Body of pancreas (tissue), 4 donors: ENCODE measurements at regions not wholly inside any gene's neighbourhood (a gene's known extent, or its start where the extent isn't known, plus 50 kb on each side); places are given as distances from the start of the nearest gene placed in this dataset.

Experiments
- ATAC-seq: fragments of 150-250 bp; one replicate; pipeline ENCODE4 v1.9.1; 2016
- DNase-seq, 4 donors: peaks; one replicate each; pipeline ENCODE4 v3.0.0-alpha.2; 2019
- H3K27ac ChIP-seq, 4 donors: fragments of 200-600 bp; sonication (generic); 1 replicate in 3 of 4; 2 replicates in 1 of 4; pipeline versions ENCODE4 v1.5.1 to v1.6.1; 2016 to 2019; ENCODE audit warnings: mild to moderate bottlenecking in 1 of 4, mixed read lengths in 1 of 4, moderate library complexity in 1 of 4
- H3K27me3 ChIP-seq, 2 donors: fragments of 200-600 bp; sonication (generic); one replicate each; pipeline ENCODE4 v1.6.0; 2016; ENCODE audit warnings: mild to moderate bottlenecking in 1 of 2
- H3K36me3 ChIP-seq, 2 donors: fragments of 200-600 bp; sonication (generic); replicated peaks in 1 of 2; 2 replicates each; pipeline ENCODE4 v1.5.1; 2016; ENCODE audit warnings: low read depth in 2 of 2; ENCODE audit not compliant: insufficient read depth in 1 of 2
- H3K4me1 ChIP-seq: fragments of 200-600 bp; sonication (generic); one replicate; pipeline ENCODE4 v1.6.0; 2016
- H3K4me3 ChIP-seq, 2 donors: fragments of 200-600 bp; sonication (generic); 1 replicate in 1 of 2; 2 replicates in 1 of 2; pipeline ENCODE4 v1.5.1; 2016 to 2019
- H3K9me3 ChIP-seq, 3 donors: fragments of 200-600 bp; sonication (generic); 1 replicate in 2 of 3; 2 replicates in 1 of 3; pipeline ENCODE4 v1.5.1; 2016
- POLR2A ChIP-seq, 3 donors: fragments of 450-650 bp; IDR thresholded peaks; one replicate each; pipeline ENCODE4 v1.6.1; 2016; ENCODE audit warnings: antibody characterized with exemption in 3 of 3, mild to moderate bottlenecking in 2 of 3
- WGBS, 2 donors: methylation state at CpG; one replicate each; pipeline ENCODE4 v1.1.5; 2017; 5-methylcytosine and 5-hydroxymethylcytosine counted together
- intact Hi-C: fragments of 100-400 bp; cut with DNase I; formaldehyde crosslinking; loops from one replicate; pipeline ENCODE4 v1.15.1; 2023
- TF ChIP-seq, protein P1 (sequence below), 7 experiments: fragments of 450-650 bp in 4 of 7; fragments of 200-600 bp in 3 of 7; sonication (generic) in 3 of 7; IDR thresholded peaks; one replicate each; pipeline ENCODE4 v1.5.1; 2016 to 2019; ENCODE audit warnings: antibody characterized with exemption in 7 of 7

DNA sequence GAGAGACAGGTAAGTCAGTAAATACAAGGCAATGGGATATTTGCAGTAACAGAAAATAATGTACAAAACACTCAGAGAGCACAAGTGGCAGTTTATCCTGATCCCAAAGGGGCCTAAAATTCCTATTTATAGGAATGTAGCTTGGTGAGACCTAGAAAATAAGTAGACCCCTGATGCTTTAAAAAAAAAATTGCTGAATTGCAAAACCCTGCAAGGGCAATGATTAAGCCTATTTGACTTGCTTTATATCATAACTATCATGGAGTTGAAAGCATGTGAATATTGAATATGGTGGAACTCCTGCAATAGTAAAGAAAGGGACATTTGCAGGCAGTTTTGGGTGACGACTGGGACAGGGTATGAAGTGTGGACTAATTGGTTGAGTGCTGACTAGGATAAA lies 101.9 kb upstream of the C1orf21 start:
- H3K4me1 ChIP-seq = no peaks in the 10 kb centered on the region
- no peaks in the 10 kb centered on the region for H3K36me3 ChIP-seq
- H3K4me3 ChIP-seq = no peak overlapping the region
- 95 to 96% methylated on average over 1 of the region's 1 CpG for WGBS, 2 donors
- ATAC-seq (no peak), DNase-seq (no peak)
- TF ChIP-seq POLR2A (IDR thresholded peaks at IDR 0.05) = no peak
- TF ChIP-seq, protein P1, sequence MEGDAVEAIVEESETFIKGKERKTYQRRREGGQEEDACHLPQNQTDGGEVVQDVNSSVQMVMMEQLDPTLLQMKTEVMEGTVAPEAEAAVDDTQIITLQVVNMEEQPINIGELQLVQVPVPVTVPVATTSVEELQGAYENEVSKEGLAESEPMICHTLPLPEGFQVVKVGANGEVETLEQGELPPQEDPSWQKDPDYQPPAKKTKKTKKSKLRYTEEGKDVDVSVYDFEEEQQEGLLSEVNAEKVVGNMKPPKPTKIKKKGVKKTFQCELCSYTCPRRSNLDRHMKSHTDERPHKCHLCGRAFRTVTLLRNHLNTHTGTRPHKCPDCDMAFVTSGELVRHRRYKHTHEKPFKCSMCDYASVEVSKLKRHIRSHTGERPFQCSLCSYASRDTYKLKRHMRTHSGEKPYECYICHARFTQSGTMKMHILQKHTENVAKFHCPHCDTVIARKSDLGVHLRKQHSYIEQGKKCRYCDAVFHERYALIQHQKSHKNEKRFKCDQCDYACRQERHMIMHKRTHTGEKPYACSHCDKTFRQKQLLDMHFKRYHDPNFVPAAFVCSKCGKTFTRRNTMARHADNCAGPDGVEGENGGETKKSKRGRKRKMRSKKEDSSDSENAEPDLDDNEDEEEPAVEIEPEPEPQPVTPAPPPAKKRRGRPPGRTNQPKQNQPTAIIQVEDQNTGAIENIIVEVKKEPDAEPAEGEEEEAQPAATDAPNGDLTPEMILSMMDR (IDR thresholded peaks at IDR 0.05) = no peak
- intact Hi-C loops = no loop called here
- H3K27ac ChIP-seq = no peak overlapping the region
- no peaks in the 10 kb centered on the region for H3K9me3 ChIP-seq
- no peaks in the 10 kb centered on the region for H3K27me3 ChIP-seq

DNA sequence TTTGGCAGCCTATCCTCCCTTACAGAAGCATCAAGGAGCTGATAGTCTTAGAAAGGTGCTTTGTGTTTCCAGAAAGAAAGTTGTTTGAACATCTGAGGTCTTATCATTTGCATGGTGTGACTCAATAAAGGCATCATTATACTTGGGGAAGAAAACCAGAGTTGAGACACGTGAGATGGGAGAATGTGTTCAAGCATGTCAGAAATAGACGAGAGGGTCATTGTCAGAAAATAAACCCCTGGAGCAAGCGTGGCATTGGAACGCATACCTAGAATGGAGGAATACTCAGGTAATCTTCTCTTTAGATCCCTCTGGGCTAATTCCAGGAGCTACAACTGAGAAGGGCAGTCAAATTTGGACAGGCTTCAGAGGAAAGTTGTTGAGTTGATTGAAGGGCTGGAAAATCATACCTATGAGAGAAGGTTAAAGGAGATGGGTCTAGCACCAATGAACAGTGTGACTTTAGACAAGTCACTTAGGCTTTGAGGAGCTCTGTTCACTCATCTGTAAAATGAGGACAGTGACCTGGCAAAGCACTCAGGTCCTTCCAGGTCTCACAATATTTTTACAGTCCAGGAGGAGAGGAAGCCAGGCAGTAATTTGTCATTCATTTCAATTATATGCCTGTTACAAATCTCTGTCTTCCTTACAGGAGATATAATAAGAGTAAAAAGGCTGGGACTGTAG lies 101.3 kb upstream of the C1orf21 start:
- intact Hi-C loops = no loop called here
- Histone ChIP-seq H3K4me3 (no peak overlapping the region), H3K36me3 (no peaks in the 10 kb centered on the region), H3K27me3 (no peaks in the 10 kb centered on the region), H3K4me1 (no peaks in the 10 kb centered on the region), H3K9me3 (no peaks in the 10 kb centered on the region), H3K27ac (no peak overlapping the region)
- ATAC-seq = no peak
- TF ChIP-seq POLR2A (IDR thresholded peaks at IDR 0.05) = no peak
- WGBS, 2 donors = 81 to 92% methylated on average over 4 of the region's 4 CpGs
- no peak for DNase-seq

DNA sequence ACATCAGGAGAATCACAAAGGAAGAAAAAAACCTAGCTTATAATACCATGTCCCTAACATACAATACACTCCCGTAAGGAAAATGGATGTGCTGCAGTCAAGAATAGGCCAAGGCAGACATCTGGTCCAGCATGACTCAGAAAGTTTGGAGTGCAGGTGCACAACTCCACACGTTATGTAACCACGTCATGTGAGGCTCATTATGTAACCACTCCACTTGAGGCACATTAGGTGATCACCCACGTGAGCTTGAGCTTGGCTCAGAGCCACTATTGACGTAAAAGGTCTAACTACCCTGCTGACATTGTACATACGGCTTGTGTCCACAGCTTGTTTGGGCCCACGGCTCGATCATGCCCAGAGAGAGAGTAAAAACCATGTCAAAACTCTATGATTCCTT lies 99.8 kb upstream of the C1orf21 start:
- peak; percentile 42 for ATAC-seq
- peak in 2 of 4 donors; percentile 72 to 86 for DNase-seq
- Histone ChIP-seq H3K27ac (no peak overlapping the region), H3K4me1 (no peaks in the 10 kb centered on the region), H3K9me3 (no peaks in the 10 kb centered on the region), H3K36me3 (no peaks in the 10 kb centered on the region), H3K27me3 (no peaks in the 10 kb centered on the region), H3K4me3 (no peak overlapping the region)
- intact Hi-C loops = no loop called here
- 42 to 67% methylated on average over 8 of the region's 8 CpGs for WGBS, 2 donors
- TF ChIP-seq POLR2A (IDR thresholded peaks at IDR 0.05) = peak in 1 of 3 donors; percentile 14
- TF ChIP-seq, protein P1 (IDR thresholded peaks at IDR 0.05) = no peak

DNA sequence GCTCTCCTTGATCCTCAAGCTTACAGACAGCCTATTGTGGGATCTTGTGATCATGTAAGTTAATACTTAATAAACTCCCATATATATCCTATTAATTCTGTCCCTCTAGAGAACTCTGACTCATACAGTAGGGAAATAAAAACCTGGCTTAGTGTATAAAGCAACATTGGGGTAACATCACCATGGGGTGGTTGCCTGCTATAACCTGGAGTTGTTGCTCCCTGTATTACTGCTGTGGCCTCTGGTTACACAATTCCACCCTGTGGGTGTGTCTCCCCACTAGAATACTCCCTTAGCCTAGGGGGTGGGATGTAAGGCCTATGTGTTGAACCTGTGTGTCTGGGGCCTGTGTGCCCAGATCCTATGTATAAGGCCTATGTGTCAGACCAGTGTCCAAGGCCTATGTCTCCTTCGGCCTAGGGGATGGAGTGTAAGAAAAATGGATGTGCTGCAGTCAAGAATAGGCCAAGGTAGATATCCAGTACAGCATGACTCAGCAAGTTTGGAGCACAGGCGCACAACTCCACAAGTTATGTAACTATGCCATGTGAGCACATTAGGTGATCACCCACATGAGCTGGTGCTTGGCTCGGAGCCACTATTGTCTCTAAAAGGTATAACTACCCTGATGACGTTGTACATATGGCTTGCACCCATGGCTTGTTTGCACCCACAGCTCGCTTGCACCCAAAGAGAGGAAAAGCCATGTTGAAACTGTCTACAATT lies 96.8 kb upstream of the C1orf21 start:
- TF ChIP-seq, protein P1 (IDR thresholded peaks at IDR 0.05) = no peak
- no peak for TF ChIP-seq POLR2A (IDR thresholded peaks at IDR 0.05)
- Histone ChIP-seq H3K4me1 (peaks cover 4% of the 10 kb centered on the region), H3K27ac (no peak overlapping the region), H3K9me3 (no peaks in the 10 kb centered on the region), H3K27me3 (no peaks in the 10 kb centered on the region), H3K36me3 (no peaks in the 10 kb centered on the region), H3K4me3 (no peak overlapping the region)
- DNase-seq (peak; percentile 31 to 65 (median 40)), ATAC-seq (peak; percentile 45)
- WGBS, 2 donors = 80 to 83% methylated on average over 5 of the region's 5 CpGs
- intact Hi-C loops = no loop called here

DNA sequence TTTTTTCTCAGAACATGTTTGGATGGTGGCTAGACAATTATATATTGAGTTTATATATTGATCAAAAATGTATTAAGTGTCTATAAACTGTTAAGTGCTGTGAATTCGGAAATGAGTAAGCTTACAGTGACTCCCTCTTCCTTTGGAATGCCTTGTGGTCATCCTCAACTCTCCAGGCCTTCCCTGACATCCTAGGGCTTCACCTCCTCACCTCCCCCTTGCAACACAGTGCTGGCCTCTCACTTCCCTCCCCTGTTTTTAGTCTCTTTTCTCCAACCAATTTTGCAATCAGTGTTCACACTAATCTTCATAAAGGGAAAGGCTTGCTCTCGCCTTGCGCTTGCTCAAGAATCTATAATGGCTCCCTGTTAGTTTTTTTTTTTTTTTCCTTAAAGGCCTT lies 95.1 kb upstream of the C1orf21 start:
- H3K9me3 ChIP-seq = no peaks in the 10 kb centered on the region
- H3K4me1 ChIP-seq = peaks cover 18% of the 10 kb centered on the region
- H3K36me3 ChIP-seq = no peaks in the 10 kb centered on the region
- no peak overlapping the region for H3K27ac ChIP-seq
- intact Hi-C loops = no loop called here
- DNase-seq = no peak
- no peak overlapping the region for H3K4me3 ChIP-seq
- no peak for ATAC-seq
- WGBS, 2 donors = 91 to 99% methylated on average over 3 of the region's 3 CpGs
- no peaks in the 10 kb centered on the region for H3K27me3 ChIP-seq
- TF ChIP-seq, protein P1 (IDR thresholded peaks at IDR 0.05) = no peak
- no peak for TF ChIP-seq POLR2A (IDR thresholded peaks at IDR 0.05)
